ENCODE measurements at regions not wholly inside any gene's neighbourhood (a gene's known extent, or its start where the extent isn't known, plus 50 kb on each side); places are given as distances from the start of the nearest gene placed in this dataset.

DNA sequence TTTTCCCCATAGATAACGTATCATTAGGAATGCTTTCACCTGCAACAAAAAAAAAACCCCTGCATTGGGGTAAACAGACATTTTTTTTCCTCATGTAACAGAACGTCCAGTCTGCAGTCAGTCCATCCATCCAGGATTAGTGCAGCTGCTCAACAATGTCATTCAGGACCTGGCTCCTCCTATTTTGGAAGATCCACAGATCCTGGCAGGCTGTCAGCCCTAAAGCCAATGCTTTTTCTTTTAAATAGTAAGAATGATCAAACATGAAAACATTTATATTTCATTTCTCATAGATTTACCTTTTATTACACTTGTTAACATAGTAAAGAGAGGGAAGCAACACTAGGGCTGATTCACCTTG lies 116.5 kb upstream of the CCDC28A start:
- TF ChIP-seq CTBP1 (IDR thresholded peaks at IDR 0.05; ENCODE audit: borderline replicate concordance) = no peak
- TF ChIP-seq TARDBP (IDR thresholded peaks at IDR 0.05) = no peak
- no peak for TF ChIP-seq FOXA1 (IDR thresholded peaks at IDR 0.05)
- no peak for TF ChIP-seq FOXK2 (IDR thresholded peaks at IDR 0.05)
- TF ChIP-seq FOXM1 (IDR thresholded peaks at IDR 0.05; ENCODE audit: borderline replicate concordance) = no peak
- no peak for TF ChIP-seq ZNF384 (IDR thresholded peaks at IDR 0.05)
- DNase-seq (ENCODE audit: extremely low spot score) = no peak
- ChIA-PET POLR2A (no interaction called here), CTCF (no interaction called here)

DNA sequence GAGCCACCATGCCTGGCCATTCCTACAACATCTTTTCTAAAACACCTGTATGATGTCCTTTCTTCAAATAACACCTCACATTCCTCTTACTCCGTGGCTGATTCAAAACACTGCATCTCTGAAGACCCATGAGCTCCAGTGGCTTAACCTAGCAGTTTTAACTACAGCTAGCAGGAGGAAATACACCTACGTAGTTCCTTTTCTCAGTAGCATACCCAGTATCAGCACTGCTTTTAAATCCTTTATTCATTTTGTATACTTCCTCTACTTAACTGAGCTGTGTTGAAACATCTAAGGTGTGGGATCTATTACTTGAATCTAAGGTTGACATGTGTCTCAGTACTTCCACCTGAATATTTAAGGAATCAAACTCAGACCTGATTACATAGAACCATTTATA lies 113.6 kb upstream of the CCDC28A start:
- ChIA-PET POLR2A (no interaction called here), CTCF (no interaction called here)
- TF ChIP-seq HDGF (IDR thresholded peaks at IDR 0.05; ENCODE audit: borderline replicate concordance) (no peak), ELF4 (IDR thresholded peaks at IDR 0.05) (no peak), FOXA1 (IDR thresholded peaks at IDR 0.05) (no peak), BHLHE40 (IDR thresholded peaks at IDR 0.05; ENCODE audit: borderline replicate concordance) (no peak), SP1 (IDR thresholded peaks at IDR 0.05) (no peak), FOXM1 (IDR thresholded peaks at IDR 0.05; ENCODE audit: borderline replicate concordance) (no peak), SUZ12 (IDR thresholded peaks at IDR 0.05) (no peak), PKNOX1 (IDR thresholded peaks at IDR 0.05) (no peak), NFRKB (IDR thresholded peaks at IDR 0.05) (no peak), FOXK2 (IDR thresholded peaks at IDR 0.05) (no peak), LEF1 (IDR thresholded peaks at IDR 0.05; ENCODE audit: borderline replicate concordance) (no peak), ARNT (IDR thresholded peaks at IDR 0.05) (no peak), CTBP1 (IDR thresholded peaks at IDR 0.05; ENCODE audit: borderline replicate concordance) (no peak), ZNF384 (IDR thresholded peaks at IDR 0.05) (no peak), TARDBP (IDR thresholded peaks at IDR 0.05) (no peak), L3MBTL2 (conservative IDR thresholded peaks at IDR 0.05) (no peak)
- no peak for DNase-seq (ENCODE audit: extremely low spot score)

- POLR2A ChIA-PET = no interaction called here
- CTCF ChIA-PET = no interaction called here
- no peak for DNase-seq (ENCODE audit: extremely low spot score)
- TF ChIP-seq SP1 (IDR thresholded peaks at IDR 0.05) (no peak), BHLHE40 (IDR thresholded peaks at IDR 0.05; ENCODE audit: borderline replicate concordance) (no peak), SUZ12 (IDR thresholded peaks at IDR 0.05) (no peak), HDGF (IDR thresholded peaks at IDR 0.05; ENCODE audit: borderline replicate concordance) (no peak), FOXM1 (IDR thresholded peaks at IDR 0.05; ENCODE audit: borderline replicate concordance) (no peak), PKNOX1 (IDR thresholded peaks at IDR 0.05) (peak; percentile 19; the same call in 1 of the 2 replicates)
These were observed 111.1 kb upstream of the CCDC28A start for GRCh38 chr6:138662471-138662870.

DNA sequence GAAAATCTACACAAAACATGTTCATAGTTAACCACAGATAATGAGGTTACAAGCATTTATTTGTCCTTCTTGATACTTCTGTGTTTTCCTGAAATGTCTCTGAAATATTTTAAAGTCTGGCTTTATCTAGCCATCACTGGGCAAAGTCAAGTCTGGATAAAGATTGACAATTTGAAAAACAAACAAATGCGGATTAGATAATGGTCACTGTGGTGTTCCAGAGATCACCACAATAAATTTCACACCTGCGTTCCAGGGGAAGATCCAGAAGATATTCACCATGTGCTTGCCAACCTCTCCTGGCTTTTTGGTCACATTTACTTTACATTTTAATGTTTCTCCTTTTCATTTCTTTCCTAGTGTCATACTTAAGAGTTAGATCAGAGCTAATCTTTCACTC lies 109.7 kb upstream of the CCDC28A start:
- DNase-seq (ENCODE audit: extremely low spot score) = no peak
- ChIA-PET CTCF (no interaction called here), POLR2A (interaction anchor here (1.2 kb wide), 1 partner anchor 28 kb away, joined by 7 read pairs; no protein-coding TSS in a partner anchor)
- TF ChIP-seq BHLHE40 (IDR thresholded peaks at IDR 0.05; ENCODE audit: borderline replicate concordance) (no peak), LEF1 (IDR thresholded peaks at IDR 0.05; ENCODE audit: borderline replicate concordance) (no peak), ELF4 (IDR thresholded peaks at IDR 0.05) (no peak), SP1 (IDR thresholded peaks at IDR 0.05) (no peak), FOXA1 (IDR thresholded peaks at IDR 0.05) (no peak), PKNOX1 (IDR thresholded peaks at IDR 0.05) (no peak), TARDBP (IDR thresholded peaks at IDR 0.05) (no peak), FOXM1 (IDR thresholded peaks at IDR 0.05; ENCODE audit: borderline replicate concordance) (no peak), FOXK2 (IDR thresholded peaks at IDR 0.05) (no peak), HDGF (IDR thresholded peaks at IDR 0.05; ENCODE audit: borderline replicate concordance) (no peak)

DNA sequence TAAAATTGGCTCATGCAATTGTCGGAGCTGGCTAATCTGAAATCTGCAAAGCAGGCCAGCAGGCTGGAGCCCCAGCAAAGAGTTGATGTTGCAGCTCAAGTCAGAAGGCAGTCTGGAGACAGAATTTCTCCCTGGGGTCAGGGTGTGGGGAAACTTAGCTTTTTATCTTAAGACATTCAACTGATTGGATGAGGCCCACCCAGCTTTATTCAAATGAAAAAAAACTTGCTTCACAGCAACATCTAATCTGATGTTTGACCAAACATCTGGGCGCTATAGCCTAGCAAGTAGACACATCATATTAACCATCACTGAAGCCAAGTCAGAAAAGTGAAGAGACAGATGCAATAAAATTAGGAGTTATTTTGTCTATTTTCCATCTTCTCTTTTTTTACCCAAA lies 108.8 kb upstream of the CCDC28A start:
- ChIA-PET CTCF (interaction anchor here (0.7 kb wide), 1 partner anchor 19 kb away, joined by 3 read pairs; no protein-coding TSS in a partner anchor), POLR2A (interaction anchor here (1.2 to 1.3 kb wide), 2 partner anchors 9 to 27 kb away, joined by 6 to 7 read pairs; no protein-coding TSS in a partner anchor)
- DNase-seq (ENCODE audit: extremely low spot score) = no peak
- no peak for TF ChIP-seq SUZ12 (IDR thresholded peaks at IDR 0.05)
- no peak for TF ChIP-seq TARDBP (IDR thresholded peaks at IDR 0.05)
- no peak for TF ChIP-seq FOXM1 (IDR thresholded peaks at IDR 0.05; ENCODE audit: borderline replicate concordance)
- TF ChIP-seq FOXK2 (IDR thresholded peaks at IDR 0.05) = no peak
- no peak for TF ChIP-seq LEF1 (IDR thresholded peaks at IDR 0.05; ENCODE audit: borderline replicate concordance)
- TF ChIP-seq CTBP1 (IDR thresholded peaks at IDR 0.05; ENCODE audit: borderline replicate concordance) = no peak
- TF ChIP-seq ELF4 (IDR thresholded peaks at IDR 0.05) = no peak

- CTCF ChIA-PET = interaction anchor here (1.3 kb wide), 1 partner anchor 25 kb away, joined by 6 read pairs; no protein-coding TSS in a partner anchor
- DNase-seq (ENCODE audit: extremely low spot score) = no peak
- POLR2A ChIA-PET = no interaction called here
- TF ChIP-seq FOXK2 (IDR thresholded peaks at IDR 0.05) = no peak
- TF ChIP-seq TARDBP (IDR thresholded peaks at IDR 0.05) = no peak
- no peak for TF ChIP-seq SP1 (IDR thresholded peaks at IDR 0.05)
- TF ChIP-seq LEF1 (IDR thresholded peaks at IDR 0.05; ENCODE audit: borderline replicate concordance) = no peak
- TF ChIP-seq L3MBTL2 (conservative IDR thresholded peaks at IDR 0.05) = no peak
- TF ChIP-seq NFRKB (IDR thresholded peaks at IDR 0.05) = no peak
These were observed 106.9 kb upstream of the CCDC28A start for GRCh38 chr6:138666636-138667035.

DNA sequence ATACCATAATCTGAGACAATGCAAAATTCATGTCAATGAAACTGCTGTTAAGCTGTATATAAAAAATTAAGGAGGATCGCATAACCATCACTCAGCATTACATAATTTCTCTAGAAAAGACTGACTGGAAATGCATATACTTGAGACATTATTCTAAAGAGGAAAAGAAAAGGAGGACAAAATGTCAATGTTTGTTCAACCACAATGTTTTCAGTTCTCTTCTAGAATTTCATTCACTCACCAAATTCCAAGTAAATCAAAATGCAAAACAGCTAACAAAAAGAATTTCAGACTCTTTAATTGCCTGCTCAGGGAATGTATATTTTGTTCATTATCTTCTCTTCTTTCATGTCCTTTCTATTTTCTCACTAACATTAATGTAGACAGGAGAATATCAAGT lies 106.2 kb upstream of the CCDC28A start:
- ChIA-PET POLR2A (no interaction called here), CTCF (interaction anchor here (0.5 to 1.3 kb wide), 2 partner anchors 24 to 28 kb away, joined by 3 to 6 read pairs; no protein-coding TSS in a partner anchor)
- no peak for TF ChIP-seq BHLHE40 (IDR thresholded peaks at IDR 0.05; ENCODE audit: borderline replicate concordance)
- no peak for TF ChIP-seq TARDBP (IDR thresholded peaks at IDR 0.05)
- no peak for TF ChIP-seq ZNF384 (IDR thresholded peaks at IDR 0.05)
- no peak for DNase-seq (ENCODE audit: extremely low spot score)
